ENCODE measurements at regions not wholly inside any gene's neighbourhood (a gene's known extent, or its start where the extent isn't known, plus 50 kb on each side); places are given as distances from the start of the nearest gene placed in this dataset.
A peak's percentile ranks its signal among the peaks of the same experiment; 100 is the strongest.
"Not testable (repeated sequence)": the region's sequence is repeated elsewhere in the genome, so short reads cannot be mapped to it uniquely, and the experiment has no call there.

DNA sequence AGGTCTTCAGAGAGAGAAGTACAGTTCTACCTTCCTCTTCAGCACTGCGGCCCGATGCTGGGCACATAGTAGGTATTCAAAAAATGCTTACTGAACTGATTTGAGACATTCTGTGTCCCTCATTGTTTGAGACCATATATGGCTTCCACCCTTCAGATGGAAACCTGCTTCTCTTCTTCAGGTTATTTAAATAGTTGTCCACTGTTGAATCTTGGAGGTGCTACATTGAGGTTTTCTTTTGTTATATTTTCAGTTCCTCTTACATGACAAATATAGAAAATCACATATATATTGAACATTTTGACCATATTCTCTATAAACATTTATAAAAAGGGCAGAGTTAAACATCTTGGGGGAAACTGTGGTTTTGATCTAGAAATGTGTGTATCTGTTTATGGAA lies 200.2 kb upstream of the LRRC3B start:
- DNase-seq = no peak

DNA sequence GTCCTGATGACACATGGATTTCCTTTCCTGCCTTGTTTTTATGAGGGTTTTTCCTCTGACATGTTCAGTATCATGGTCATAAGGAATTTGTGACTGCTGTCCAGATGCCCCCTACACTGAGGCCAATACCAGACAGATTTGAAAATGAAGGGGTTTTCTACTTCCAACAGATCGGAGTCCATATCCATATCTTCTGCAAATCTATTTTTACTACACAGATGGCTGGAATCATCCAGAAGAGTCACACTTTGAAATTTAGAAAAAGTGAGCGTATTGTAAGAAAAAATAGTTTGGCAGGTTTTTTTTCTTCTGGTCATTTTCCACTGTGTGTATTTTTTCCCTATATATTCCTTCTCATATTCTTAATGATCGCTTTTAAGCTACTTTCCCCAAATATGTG lies 197.5 kb upstream of the LRRC3B start:
- no peak for DNase-seq

DNA sequence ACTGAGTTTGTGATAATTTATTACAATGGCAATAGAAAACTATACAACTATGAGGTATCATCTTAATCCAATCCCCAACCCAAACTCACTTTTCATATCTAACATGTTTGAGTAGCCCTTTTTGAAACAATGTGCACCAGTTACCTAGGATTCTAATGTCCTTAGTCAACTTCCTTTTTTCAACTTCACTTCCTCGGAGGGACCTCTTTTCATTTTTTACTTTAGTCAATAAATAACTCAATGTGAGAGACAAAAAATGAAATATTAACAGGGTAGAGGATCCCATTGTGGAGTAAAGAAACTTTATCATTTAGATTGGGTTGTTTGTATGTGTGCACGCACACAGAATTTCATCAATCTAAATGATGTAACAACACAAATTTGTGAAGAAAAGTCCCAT lies 193.6 kb upstream of the LRRC3B start:
- DNase-seq = no peak

- no peak for DNase-seq
Observed at GRCh38 chr3:26437678-26438077, 184.9 kb upstream of the LRRC3B start.

- no peak for DNase-seq
Observed at GRCh38 chr3:26438325-26438940, 184.1 kb upstream of the LRRC3B start.

- no peak for DNase-seq
Observed at GRCh38 chr3:26438981-26439884, 183.3 kb upstream of the LRRC3B start.

- no peak for DNase-seq
Observed at GRCh38 chr3:26449996-26450395, 172.6 kb upstream of the LRRC3B start.

DNA sequence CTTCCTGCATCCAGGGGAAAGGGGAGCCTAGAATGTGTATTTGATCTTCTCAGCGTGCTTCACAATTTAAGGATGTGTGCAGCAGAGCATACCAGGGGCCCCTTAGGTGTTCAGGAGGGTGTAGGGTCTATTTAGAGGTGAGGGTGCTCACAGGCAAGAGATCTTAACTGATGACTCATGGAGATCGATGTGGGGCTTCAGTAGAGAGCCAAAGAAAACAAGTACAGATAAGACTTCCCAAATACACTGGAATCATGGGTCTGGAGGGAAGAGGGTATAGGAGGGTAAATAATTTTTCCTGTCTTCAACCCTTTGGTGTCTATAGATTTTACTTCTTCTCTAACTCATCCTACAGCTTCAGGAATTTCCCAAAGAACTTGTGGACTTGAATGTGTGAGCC lies 170.2 kb upstream of the LRRC3B start:
- DNase-seq = no peak

DNA sequence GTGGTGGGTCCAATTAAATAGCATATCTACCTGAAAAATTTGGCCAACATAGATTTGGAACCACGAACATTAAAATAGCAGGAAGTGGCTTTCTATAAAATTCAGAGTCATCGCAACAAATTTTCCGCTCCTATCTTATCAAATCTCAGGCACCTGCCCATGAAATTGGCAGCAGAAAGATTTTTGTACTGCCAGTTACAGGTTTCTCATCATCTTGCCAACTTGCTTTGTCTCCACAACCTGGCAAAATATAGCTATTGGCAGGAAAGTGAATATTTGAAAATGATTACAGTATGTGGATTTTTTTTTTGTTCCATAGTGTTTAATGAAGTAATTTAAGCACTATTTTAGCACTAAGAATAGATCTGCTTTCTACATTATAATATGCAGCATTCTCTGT lies 161.6 kb upstream of the LRRC3B start:
- no peak for DNase-seq

- DNase-seq = no peak
Observed at GRCh38 chr3:26472345-26472744, 150.2 kb upstream of the LRRC3B start.

GRCh38 chr3:26474706-26475105 lies 147.9 kb upstream of the LRRC3B start:
- no peak for DNase-seq

- DNase-seq = no peak
Observed at GRCh38 chr3:26480377-26480776, 142.2 kb upstream of the LRRC3B start.

GRCh38 chr3:26484140-26484539 lies 138.4 kb upstream of the LRRC3B start:
- peak in 1 of 2 experiments; percentile 1 for DNase-seq

DNA sequence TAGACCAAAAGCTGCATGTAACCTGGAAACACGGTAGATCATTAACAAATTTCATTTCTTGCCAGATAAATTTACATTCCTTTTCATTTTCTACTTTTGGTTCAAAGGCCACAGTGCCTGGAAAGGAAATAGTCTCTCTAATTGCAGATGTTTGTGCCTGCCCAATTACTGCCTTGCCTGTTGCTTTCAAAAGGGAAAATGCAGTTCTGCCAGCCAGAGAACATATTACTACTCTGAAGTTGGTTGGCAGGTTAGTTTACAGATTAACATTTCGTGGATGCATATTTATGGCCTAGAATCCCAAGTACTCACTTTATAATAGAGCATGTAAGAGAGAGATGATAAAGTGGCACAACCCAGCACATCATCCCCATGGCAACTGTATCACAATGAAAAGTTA lies 124.3 kb upstream of the LRRC3B start:
- no peak for DNase-seq

DNA sequence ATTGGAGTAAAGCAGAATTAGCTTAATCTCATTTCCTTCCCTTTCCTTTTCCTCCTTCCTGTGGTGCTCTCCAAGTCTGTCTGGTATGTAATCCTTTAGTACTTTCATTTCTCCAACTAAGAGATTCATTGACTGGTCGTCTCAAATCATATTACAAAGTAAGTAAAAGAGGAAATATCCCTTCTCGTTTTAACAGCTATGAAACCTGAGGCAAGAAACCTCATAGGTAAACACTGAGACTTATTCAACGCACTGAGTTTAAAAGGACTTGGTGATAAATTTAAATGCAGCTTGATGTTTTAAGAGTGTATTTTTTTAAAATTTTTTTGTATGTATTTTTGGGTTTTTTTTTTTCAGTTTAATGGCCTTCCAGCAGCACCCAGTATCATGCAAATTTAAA lies 117.2 kb upstream of the LRRC3B start:
- DNase-seq = no peak

GRCh38 chr3:26514445-26515029 lies 108.0 kb upstream of the LRRC3B start:
- DNase-seq = not testable (repeated sequence)

- DNase-seq = no peak
Observed at GRCh38 chr3:26515351-26515750, 107.2 kb upstream of the LRRC3B start.

- DNase-seq = no peak
Observed at GRCh38 chr3:26521261-26521660, 101.3 kb upstream of the LRRC3B start.

- no peak for DNase-seq
Observed at GRCh38 chr3:26522919-26523318, 99.7 kb upstream of the LRRC3B start.

DNA sequence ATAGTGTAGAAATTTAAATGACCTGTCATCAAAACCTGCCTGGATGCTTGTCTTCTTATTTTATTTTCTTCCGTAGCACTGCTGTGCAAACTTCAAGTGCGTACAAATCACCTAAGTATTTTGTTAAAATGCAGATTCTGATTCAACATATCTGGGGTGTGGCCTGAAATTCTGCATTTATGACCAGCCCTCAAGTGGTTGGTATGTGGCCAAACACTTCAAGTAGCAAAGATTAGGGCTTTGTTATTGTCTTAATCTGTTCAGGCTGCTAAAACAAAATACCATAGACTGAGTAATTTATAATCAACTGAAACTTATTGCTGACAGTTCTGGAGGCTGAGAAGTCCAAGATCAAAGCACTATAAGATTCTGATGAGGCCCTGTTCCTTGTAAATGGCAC lies 97.6 kb upstream of the LRRC3B start:
- no peak for DNase-seq

DNA sequence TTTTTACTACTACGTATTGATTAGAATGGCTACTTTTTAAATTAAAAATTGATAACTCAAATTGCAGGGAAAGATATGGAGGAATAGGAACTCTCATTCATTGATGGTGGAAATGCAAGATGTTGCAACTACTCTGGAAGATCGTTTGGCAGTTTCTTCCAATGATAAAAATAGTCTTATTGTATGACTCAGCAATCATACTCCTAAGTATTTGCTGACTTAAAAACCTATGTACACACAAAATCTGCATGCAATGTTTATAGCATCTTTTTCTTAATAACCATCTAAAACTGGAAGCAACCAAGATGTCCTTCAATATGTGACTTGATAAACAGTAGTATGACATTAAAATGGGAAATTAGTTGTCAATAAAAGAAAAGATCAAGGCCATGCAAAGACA lies 87.4 kb upstream of the LRRC3B start:
- DNase-seq = no peak

DNA sequence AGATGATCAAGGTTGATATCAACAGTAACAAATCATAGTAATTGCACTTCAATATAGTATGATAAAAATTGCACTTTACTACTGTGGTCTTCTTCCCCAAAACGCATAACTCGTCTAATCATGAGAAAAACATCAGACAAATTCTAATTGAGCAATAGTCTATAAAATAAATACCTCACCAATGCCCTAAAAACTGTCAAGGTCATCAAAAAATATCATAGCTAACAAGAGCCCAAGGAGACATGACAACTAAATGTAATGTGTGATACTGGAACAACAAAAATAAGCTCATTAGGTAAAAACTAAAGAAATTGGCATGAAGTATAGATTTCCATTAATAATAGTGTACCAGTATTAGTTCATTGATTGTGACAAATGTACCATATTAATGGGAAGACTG lies 85.6 kb upstream of the LRRC3B start:
- DNase-seq = no peak

DNA sequence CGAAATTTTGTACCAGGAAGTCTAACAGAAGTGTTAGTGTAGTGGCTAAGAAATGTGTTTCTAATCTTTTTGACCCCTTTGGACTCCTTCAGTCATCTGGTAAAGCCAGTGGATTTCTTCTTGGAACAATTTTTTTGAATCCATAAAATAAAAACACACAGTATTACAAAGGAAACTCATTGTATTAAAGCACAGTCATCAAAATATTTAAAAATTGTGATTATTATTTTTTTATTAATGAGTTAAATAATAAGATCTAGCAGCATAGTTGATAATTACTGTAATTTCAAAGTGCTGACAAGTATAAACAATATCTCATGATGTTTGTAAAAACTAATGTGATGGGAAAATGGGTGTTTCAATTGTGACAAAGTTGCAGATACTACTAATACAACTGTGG lies 72.2 kb upstream of the LRRC3B start:
- no peak for DNase-seq

- no peak for DNase-seq
Observed at GRCh38 chr3:26556637-26557036, 65.9 kb upstream of the LRRC3B start.
